Gastroesophageal sphincter (tissue), 4 donors: ENCODE measurements at regions not wholly inside any gene's neighbourhood (a gene's known extent, or its start where the extent isn't known, plus 50 kb on each side); places are given as distances from the start of the nearest gene placed in this dataset.

Source experiments
- ATAC-seq: fragments of 150-250 bp; one replicate; pipeline ENCODE4 v1.9.1; 2016; ENCODE audit warnings: mild to moderate bottlenecking, moderate library complexity
- H3K27ac ChIP-seq, 4 donors: fragments of 200-600 bp; sonication (generic) in 3 of 4; 1 replicate in 3 of 4; 2 replicates in 1 of 4; pipeline ENCODE4 v1.5.1; 2016 to 2019
- H3K27me3 ChIP-seq: fragments of 200-600 bp; sonication (generic); one replicate; pipeline ENCODE4 v1.5.1; 2019
- H3K36me3 ChIP-seq, 2 donors: fragments of 200-600 bp; sonication (generic); one replicate each; pipeline ENCODE4 v1.5.1; 2019; ENCODE audit warnings: control low read depth in 1 of 2
- H3K4me1 ChIP-seq, 3 donors: fragments of 200-600 bp; sonication (generic); 1 replicate in 2 of 3; 2 replicates in 1 of 3; pipeline ENCODE4 v1.5.1; 2016 to 2019; ENCODE audit warnings: control low read depth in 2 of 3
- H3K4me3 ChIP-seq, 2 donors: fragments of 200-600 bp; sonication (generic); one replicate each; pipeline ENCODE4 v1.5.1; 2019; ENCODE audit warnings: mild to moderate bottlenecking in 1 of 2, moderate library complexity in 1 of 2
- H3K9me3 ChIP-seq, 3 donors: fragments of 200-600 bp; sonication (generic); one replicate each; pipeline ENCODE4 v1.5.1; 2017 to 2019; ENCODE audit warnings: control low read depth in 2 of 3
- CTCF ChIP-seq, 4 experiments: fragments of 200-600 bp in 2 of 4; fragments of 450-650 bp in 2 of 4; sonication (generic) in 1 of 4; IDR thresholded peaks; one replicate each; pipeline ENCODE4 v1.5.1; 2017 to 2019; ENCODE audit warnings: antibody characterized with exemption in 4 of 4, mild to moderate bottlenecking in 2 of 4, moderate library complexity in 2 of 4
- EP300 ChIP-seq: sonication (generic); formaldehyde crosslinking; IDR thresholded peaks from one replicate; pipeline ENCODE4 v1.6.1; 2017; ENCODE audit warnings: antibody characterized with exemption, mild to moderate bottlenecking
- POLR2A ChIP-seq, 2 donors: fragments of 450-650 bp; IDR thresholded peaks; one replicate each; pipeline ENCODE4 v1.6.1; 2017; ENCODE audit warnings: antibody characterized with exemption in 2 of 2, mild to moderate bottlenecking in 2 of 2, moderate library complexity in 1 of 2
- POLR2AphosphoS5 ChIP-seq: sonication (generic); formaldehyde crosslinking; IDR thresholded peaks from one replicate; pipeline ENCODE4 v1.6.1; 2017; ENCODE audit warnings: antibody characterized with exemption
- WGBS, 2 donors: methylation state at CpG; one replicate each; pipeline ENCODE4 v1.1.5; 2018; ENCODE audit warnings: low coverage in 1 of 2; 5-methylcytosine and 5-hydroxymethylcytosine counted together

- Histone ChIP-seq H3K27me3 (no peaks in the 10 kb centered on the region), H3K4me3 (no peak overlapping the region), H3K4me1 (no peaks in the 10 kb centered on the region), H3K9me3 (no peaks in the 10 kb centered on the region), H3K27ac (no peak overlapping the region), H3K36me3 (no peaks in the 10 kb centered on the region)
- TF ChIP-seq EP300 = no peak
- TF ChIP-seq CTCF (IDR thresholded peaks at IDR 0.05) = no peak
- no peak for TF ChIP-seq POLR2A (IDR thresholded peaks at IDR 0.05)
- no peak for TF ChIP-seq POLR2AphosphoS5
- ATAC-seq = no peak
- WGBS, 2 donors = 19 to 22% methylated on average over 1 of the region's 1 CpG
These were observed 912.0 kb upstream of the TENM3 start for GRCh38 chr4:181331214-181331613.

GRCh38 chr4:181345931-181346330, 897.3 kb upstream of the TENM3 start:
- Histone ChIP-seq H3K4me3 (no peak overlapping the region), H3K27me3 (no peaks in the 10 kb centered on the region), H3K9me3 (no peaks in the 10 kb centered on the region), H3K4me1 (no peaks in the 10 kb centered on the region), H3K27ac (no peak overlapping the region), H3K36me3 (no peaks in the 10 kb centered on the region)
- TF ChIP-seq POLR2A (IDR thresholded peaks at IDR 0.05) = no peak
- TF ChIP-seq EP300 = no peak
- TF ChIP-seq POLR2AphosphoS5 = no peak
- no peak for TF ChIP-seq CTCF (IDR thresholded peaks at IDR 0.05)
- no peak for ATAC-seq

- TF ChIP-seq EP300 (no peak), POLR2AphosphoS5 (no peak), POLR2A (IDR thresholded peaks at IDR 0.05) (no peak), CTCF (IDR thresholded peaks at IDR 0.05) (no peak)
- no peak overlapping the region for H3K4me3 ChIP-seq
- no peak for ATAC-seq
- no peaks in the 10 kb centered on the region for H3K4me1 ChIP-seq
- no peaks in the 10 kb centered on the region for H3K9me3 ChIP-seq
- H3K27ac ChIP-seq = no peak overlapping the region
- WGBS, 2 donors = 43 to 51% methylated on average over 5 to 9 of the region's 9 CpGs
- H3K36me3 ChIP-seq = no peaks in the 10 kb centered on the region
- H3K27me3 ChIP-seq = no peaks in the 10 kb centered on the region
These were observed 892.4 kb upstream of the TENM3 start for GRCh38 chr4:181350615-181351415.

- TF ChIP-seq POLR2AphosphoS5 (no peak), EP300 (no peak), CTCF (IDR thresholded peaks at IDR 0.05) (no peak)
- no peak overlapping the region for H3K4me3 ChIP-seq
- no peak for ATAC-seq
- no peaks in the 10 kb centered on the region for H3K9me3 ChIP-seq
- H3K36me3 ChIP-seq = no peaks in the 10 kb centered on the region
- H3K27me3 ChIP-seq = no peaks in the 10 kb centered on the region
- no peaks in the 10 kb centered on the region for H3K4me1 ChIP-seq
- H3K27ac ChIP-seq = no peak overlapping the region
- WGBS, 2 donors = 42 to 57% methylated on average over 4 of the region's 4 CpGs
These were observed 878.7 kb upstream of the TENM3 start for GRCh38 chr4:181364504-181364903.

GRCh38 chr4:181365671-181366070, 877.5 kb upstream of the TENM3 start:
- no peaks in the 10 kb centered on the region for H3K4me1 ChIP-seq
- H3K9me3 ChIP-seq = no peaks in the 10 kb centered on the region
- H3K36me3 ChIP-seq = no peaks in the 10 kb centered on the region
- ATAC-seq = no peak
- H3K4me3 ChIP-seq = no peak overlapping the region
- 91 to 93% methylated on average over 17 of the region's 18 CpGs for WGBS, 2 donors
- TF ChIP-seq EP300 (no peak), POLR2AphosphoS5 (no peak), POLR2A (IDR thresholded peaks at IDR 0.05) (no peak), CTCF (IDR thresholded peaks at IDR 0.05) (no peak)
- H3K27ac ChIP-seq = no peak overlapping the region
- no peaks in the 10 kb centered on the region for H3K27me3 ChIP-seq
